Tibial artery (tissue), 4 donors: ENCODE measurements at regions not wholly inside any gene's neighbourhood (a gene's known extent, or its start where the extent isn't known, plus 50 kb on each side); places are given as distances from the start of the nearest gene placed in this dataset.

ENCODE experiments used
- DNase-seq, 2 donors: peaks; one replicate each; pipeline ENCODE4 v3.0.0-alpha.2; 2019
- H3K27ac ChIP-seq, 2 donors: fragments of 200-600 bp; sonication (generic) in 1 of 2; 1 replicate in 1 of 2; 2 replicates in 1 of 2; pipeline ENCODE4 v1.5.1; 2018 to 2019; ENCODE audit warnings: mild to moderate bottlenecking in 1 of 2
- H3K27me3 ChIP-seq, 2 donors: fragments of 200-600 bp; sonication (generic) in 1 of 2; one replicate each; pipeline versions ENCODE4 v1.5.1 to v1.6.0; 2016 to 2019
- H3K36me3 ChIP-seq, 3 donors: fragments of 200-600 bp; sonication (generic) in 2 of 3; one replicate each; pipeline ENCODE4 v1.5.1; 2016 to 2019; ENCODE audit warnings: mild to moderate bottlenecking in 2 of 3
- H3K4me1 ChIP-seq, 4 donors: fragments of 200-600 bp; sonication (generic) in 2 of 4; 1 replicate in 3 of 4; 2 replicates in 1 of 4; pipeline ENCODE4 v1.5.1; 2016 to 2019
- H3K4me3 ChIP-seq, 2 donors: fragments of 200-600 bp; sonication (generic) in 1 of 2; 1 replicate in 1 of 2; 2 replicates in 1 of 2; pipeline ENCODE4 v1.5.1; 2018 to 2019; ENCODE audit warnings: mild to moderate bottlenecking in 2 of 2
- H3K9me3 ChIP-seq, 3 donors: fragments of 200-600 bp; sonication (generic) in 1 of 3; one replicate each; pipeline ENCODE4 v1.5.1; 2016 to 2019
- CTCF ChIP-seq, 2 experiments: fragments of 200-600 bp in 1 of 2; fragments of 450-650 bp in 1 of 2; IDR thresholded peaks; one replicate each; pipeline ENCODE4 v1.5.1; 2017 to 2019; ENCODE audit warnings: antibody characterized with exemption in 2 of 2, mild to moderate bottlenecking in 1 of 2, moderate library complexity in 1 of 2
- intact Hi-C: fragments of 100-400 bp; cut with DNase I; formaldehyde crosslinking; loops from one replicate; pipeline ENCODE4 v1.15.0; 2023; ENCODE audit warnings: low total_unique reads

- intact Hi-C loops, result no loop called here
- H3K27ac ChIP-seq, result no peak overlapping the region
- H3K4me1 ChIP-seq, result peaks cover 0 to 6% (median 0%) of the 10 kb centered on the region in 4 donors
- no peaks in the 10 kb centered on the region for H3K36me3 ChIP-seq
- H3K9me3 ChIP-seq, result peaks cover 0 to 17% (median 11%) of the 10 kb centered on the region in 3 donors
- H3K4me3 ChIP-seq, result no peak overlapping the region
- no peaks in the 10 kb centered on the region for H3K27me3 ChIP-seq
- no peak for TF ChIP-seq CTCF (IDR thresholded peaks at IDR 0.05)
- no peak for DNase-seq
These were observed 305.4 kb upstream of the CDYL start for GRCh38 chr6:4470698-4471210.

GRCh38 chr6:4466769-4467480, 309.3 kb upstream of the CDYL start:
- TF ChIP-seq CTCF (IDR thresholded peaks at IDR 0.05), result peak in 1 of 2 experiments; percentile 9

GRCh38 chr6:4466261-4466660, 309.9 kb upstream of the CDYL start:
- no peak overlapping the region for H3K4me3 ChIP-seq
- no peaks in the 10 kb centered on the region for H3K27me3 ChIP-seq
- peaks cover 0 to 6% (median 0%) of the 10 kb centered on the region in 4 donors for H3K4me1 ChIP-seq
- peak in 1 of 2 donors; percentile 23 for DNase-seq
- no peak overlapping the region for H3K27ac ChIP-seq
- H3K36me3 ChIP-seq, result no peaks in the 10 kb centered on the region
- H3K9me3 ChIP-seq, result peaks cover 0 to 11% (median 7%) of the 10 kb centered on the region in 3 donors
- intact Hi-C loops, result no loop called here
- TF ChIP-seq CTCF (IDR thresholded peaks at IDR 0.05), result no peak

More at GRCh38 chr6:4466769-4467480, 309.3 kb upstream of the CDYL start:
- Histone ChIP-seq H3K9me3 (peaks cover 0 to 14% (median 11%) of the 10 kb centered on the region in 3 donors), H3K4me1 (peaks cover 0 to 6% (median 0%) of the 10 kb centered on the region in 4 donors), H3K27ac (no peak overlapping the region), H3K4me3 (no peak overlapping the region), H3K36me3 (no peaks in the 10 kb centered on the region), H3K27me3 (no peaks in the 10 kb centered on the region)
- no peak for DNase-seq
- intact Hi-C loops, result no loop called here

- Histone ChIP-seq H3K27ac (no peak overlapping the region), H3K36me3 (no peaks in the 10 kb centered on the region), H3K4me3 (no peak overlapping the region), H3K9me3 (no peaks in the 10 kb centered on the region), H3K4me1 (peaks cover 0 to 21% (median 7%) of the 10 kb centered on the region in 4 donors), H3K27me3 (no peaks in the 10 kb centered on the region)
- intact Hi-C loops, result no loop called here
- no peak for TF ChIP-seq CTCF (IDR thresholded peaks at IDR 0.05)
- DNase-seq, result no peak
These were observed 311.6 kb upstream of the CDYL start for GRCh38 chr6:4464638-4465037.

- no peak for TF ChIP-seq CTCF (IDR thresholded peaks at IDR 0.05)
- Histone ChIP-seq H3K27ac (no peak overlapping the region), H3K27me3 (no peaks in the 10 kb centered on the region), H3K4me1 (peaks cover 0 to 22% (median 7%) of the 10 kb centered on the region in 4 donors), H3K36me3 (no peaks in the 10 kb centered on the region), H3K9me3 (no peaks in the 10 kb centered on the region), H3K4me3 (no peak overlapping the region)
- no peak for DNase-seq
- intact Hi-C loops, result no loop called here
These were observed 313.0 kb upstream of the CDYL start for GRCh38 chr6:4463236-4463635.
